Sigmoid colon (tissue), 3 donors: ENCODE measurements at regions not wholly inside any gene's neighbourhood (a gene's known extent, or its start where the extent isn't known, plus 50 kb on each side); places are given as distances from the start of the nearest gene placed in this dataset.

Experiments
- CTCF ChIP-seq, 4 experiments: fragments of 450-650 bp in 3 of 4; fragments of 200-600 bp in 1 of 4; IDR thresholded peaks; one replicate each; pipeline ENCODE4 v1.5.1; 2016 to 2019; ENCODE audit warnings: antibody characterized with exemption in 4 of 4, mild to moderate bottlenecking in 3 of 4, moderate library complexity in 2 of 4
- POLR2A ChIP-seq, 2 donors: fragments of 450-650 bp; IDR thresholded peaks; one replicate each; pipeline ENCODE4 v1.6.1; 2016; ENCODE audit warnings: antibody characterized with exemption in 2 of 2, mild to moderate bottlenecking in 2 of 2, moderate library complexity in 2 of 2

GRCh38 chr2:81739966-81740365, 1435.4 kb upstream of the LRRTM1 start:
- no peak for TF ChIP-seq POLR2A (IDR thresholded peaks at IDR 0.05)
- TF ChIP-seq CTCF (IDR thresholded peaks at IDR 0.05): no peak
